ENCODE measurements at regions not wholly inside any gene's neighbourhood (a gene's known extent, or its start where the extent isn't known, plus 50 kb on each side); places are given as distances from the start of the nearest gene placed in this dataset.
"Not testable (repeated sequence)": the region's sequence is repeated elsewhere in the genome, so short reads cannot be mapped to it uniquely, and the experiment has no call there.

DNA sequence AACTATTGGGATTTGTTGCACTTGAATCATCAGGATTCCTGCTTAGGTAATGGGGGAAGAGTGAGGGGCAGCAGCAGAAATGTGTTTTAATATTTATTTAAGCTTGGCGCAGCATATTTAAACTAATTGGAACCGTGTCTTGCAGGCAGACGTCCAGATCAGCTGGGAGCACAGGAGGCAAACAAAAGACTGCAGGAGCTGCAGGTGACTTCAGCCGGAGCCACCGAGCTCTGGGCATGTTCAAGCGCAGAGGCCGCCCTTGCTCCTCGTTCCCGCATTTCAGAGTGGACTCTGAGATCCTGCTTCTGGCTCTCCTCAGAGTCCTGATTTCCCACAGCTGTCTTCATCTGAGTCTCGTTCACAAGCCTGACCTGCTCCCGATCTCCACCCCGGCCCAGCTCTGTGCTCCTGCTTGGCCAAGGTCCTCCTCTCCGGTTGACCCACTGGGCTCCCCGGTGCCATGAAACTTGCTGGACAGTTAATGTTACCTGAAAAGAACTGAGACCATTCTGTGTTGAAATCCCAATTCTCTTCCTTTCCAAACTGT lies 475.5 kb downstream of the SOX11 start:
- no peak for DNase-seq (ENCODE audit: low read depth, low spot score)

DNA sequence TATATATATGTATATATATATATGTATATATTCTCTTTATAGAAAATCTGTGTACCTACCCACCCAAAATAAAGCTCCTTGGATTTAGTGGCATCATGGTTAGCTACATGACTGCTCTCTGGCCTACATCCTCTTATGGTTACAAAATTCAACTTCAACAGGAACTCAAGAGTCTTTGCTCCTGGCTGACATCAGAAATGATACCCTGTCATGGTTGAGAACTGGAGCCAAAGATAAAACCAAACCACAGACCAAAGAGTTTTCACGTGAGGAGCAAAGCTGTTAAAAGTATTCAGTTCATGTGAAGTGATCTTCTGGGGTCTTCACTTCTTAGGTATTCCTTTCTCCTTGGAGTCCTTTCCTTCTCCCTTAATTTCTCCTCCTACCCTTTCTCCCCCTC lies 476.3 kb downstream of the SOX11 start:
- no peak overlapping the region for H3K27ac ChIP-seq
- DNase-seq (ENCODE audit: low read depth, low spot score): no peak

More for the DNA sequence above, 475.5 kb downstream of the SOX11 start:
- no peak overlapping the region for H3K27ac ChIP-seq

DNA sequence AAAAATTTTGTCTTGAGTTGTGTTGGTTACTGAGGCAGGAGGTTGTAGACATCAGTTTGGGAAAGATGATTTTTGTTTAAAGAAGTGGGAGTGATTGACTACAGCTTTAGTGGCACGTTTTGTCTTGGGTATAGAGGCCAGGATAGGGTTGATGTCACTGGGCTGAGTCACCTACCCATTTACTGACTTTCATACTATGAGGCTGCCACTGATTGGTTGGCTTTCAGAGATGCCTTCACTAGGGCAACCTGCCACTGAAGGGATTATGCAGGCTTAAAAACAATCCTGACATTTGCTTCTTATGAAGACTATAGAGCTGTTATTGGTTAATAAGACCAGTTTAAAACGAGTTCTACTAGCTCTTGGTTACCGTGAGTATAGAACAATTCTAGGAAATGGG lies 479.1 kb downstream of the SOX11 start:
- H3K27ac ChIP-seq: no peak overlapping the region
- no peak for DNase-seq (ENCODE audit: low read depth, low spot score)

DNA sequence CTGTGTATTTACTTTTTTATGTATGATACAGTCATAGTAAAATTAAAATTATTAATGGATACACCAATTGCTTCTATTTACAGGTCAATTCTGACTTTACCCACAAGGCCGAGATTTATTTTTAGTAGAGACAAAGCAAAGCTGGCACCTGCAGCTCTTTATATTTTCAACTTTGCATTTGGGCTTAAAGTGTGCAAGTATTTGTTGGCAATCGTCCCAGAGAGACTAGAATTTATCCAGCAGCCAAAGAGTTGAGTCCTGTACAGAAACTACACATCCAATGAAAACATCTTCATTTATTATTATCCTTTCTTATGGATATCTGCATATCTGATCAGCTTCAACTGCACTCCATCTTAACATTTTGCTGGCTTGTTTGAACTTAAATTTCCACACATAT lies 485.6 kb downstream of the SOX11 start:
- no peak for DNase-seq (ENCODE audit: low read depth, low spot score)
- H3K27ac ChIP-seq: no peak overlapping the region

DNA sequence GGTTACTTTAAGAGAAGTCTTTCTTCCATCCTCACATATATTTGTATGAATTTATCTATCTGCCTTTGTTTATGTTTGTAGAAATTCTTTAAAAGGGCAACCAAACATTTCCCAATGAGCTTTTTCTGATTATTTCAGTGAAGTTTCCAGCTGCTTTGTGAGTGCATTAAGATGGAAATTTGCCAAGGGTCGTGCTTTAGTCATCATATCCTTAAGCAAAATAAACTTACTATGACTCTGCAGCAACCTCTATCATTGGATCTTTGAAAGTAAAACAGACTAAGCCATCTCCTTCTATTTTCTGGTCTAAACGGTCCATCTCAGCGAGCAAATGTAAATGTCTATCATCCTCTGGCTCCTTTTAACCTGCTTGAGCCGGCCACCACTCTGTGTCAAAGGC lies 489.3 kb downstream of the SOX11 start:
- no peak overlapping the region for H3K27ac ChIP-seq
- no peak for DNase-seq (ENCODE audit: low read depth, low spot score)

DNA sequence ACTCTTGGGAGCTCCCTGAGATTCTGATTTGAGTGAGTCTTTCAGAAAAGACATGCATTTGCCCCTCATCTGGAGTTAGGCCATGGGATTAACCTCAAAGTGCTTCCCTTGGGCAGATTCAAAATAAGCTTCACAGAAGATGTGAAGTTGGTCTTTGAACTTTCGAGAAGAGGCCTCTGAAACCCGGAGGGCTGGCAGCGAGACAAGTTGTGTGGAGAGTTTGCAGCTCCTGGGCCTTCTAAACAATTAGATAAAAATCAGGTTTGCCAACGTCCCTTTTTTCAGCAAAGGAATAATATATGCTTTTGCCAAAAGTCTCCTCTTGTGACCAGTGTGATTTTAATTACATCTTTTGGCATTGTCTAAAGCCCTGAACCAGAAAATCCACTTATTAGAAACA lies 489.7 kb downstream of the SOX11 start:
- DNase-seq (ENCODE audit: low read depth, low spot score): no peak
- no peak overlapping the region for H3K27ac ChIP-seq

DNA sequence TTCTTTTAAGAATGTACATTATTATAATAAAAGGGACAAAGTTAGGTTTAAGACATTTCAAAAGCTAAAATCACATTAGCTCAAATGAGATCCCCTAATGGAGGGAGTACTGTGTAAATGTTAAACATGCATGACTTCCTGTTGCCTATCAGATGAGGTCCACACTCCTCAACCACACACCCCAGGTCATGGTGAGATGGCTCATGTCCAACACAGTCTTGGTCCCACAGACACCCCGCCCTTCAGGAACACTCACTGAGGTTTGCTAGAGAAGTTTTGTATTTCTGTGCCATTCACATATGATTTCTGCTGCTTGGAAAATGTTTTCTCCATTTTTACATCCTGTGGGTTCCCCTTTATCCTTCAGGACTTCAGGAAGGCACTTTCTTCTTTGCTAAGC lies 491.0 kb downstream of the SOX11 start:
- no peak for DNase-seq (ENCODE audit: low read depth, low spot score)
- no peak overlapping the region for H3K27ac ChIP-seq

DNA sequence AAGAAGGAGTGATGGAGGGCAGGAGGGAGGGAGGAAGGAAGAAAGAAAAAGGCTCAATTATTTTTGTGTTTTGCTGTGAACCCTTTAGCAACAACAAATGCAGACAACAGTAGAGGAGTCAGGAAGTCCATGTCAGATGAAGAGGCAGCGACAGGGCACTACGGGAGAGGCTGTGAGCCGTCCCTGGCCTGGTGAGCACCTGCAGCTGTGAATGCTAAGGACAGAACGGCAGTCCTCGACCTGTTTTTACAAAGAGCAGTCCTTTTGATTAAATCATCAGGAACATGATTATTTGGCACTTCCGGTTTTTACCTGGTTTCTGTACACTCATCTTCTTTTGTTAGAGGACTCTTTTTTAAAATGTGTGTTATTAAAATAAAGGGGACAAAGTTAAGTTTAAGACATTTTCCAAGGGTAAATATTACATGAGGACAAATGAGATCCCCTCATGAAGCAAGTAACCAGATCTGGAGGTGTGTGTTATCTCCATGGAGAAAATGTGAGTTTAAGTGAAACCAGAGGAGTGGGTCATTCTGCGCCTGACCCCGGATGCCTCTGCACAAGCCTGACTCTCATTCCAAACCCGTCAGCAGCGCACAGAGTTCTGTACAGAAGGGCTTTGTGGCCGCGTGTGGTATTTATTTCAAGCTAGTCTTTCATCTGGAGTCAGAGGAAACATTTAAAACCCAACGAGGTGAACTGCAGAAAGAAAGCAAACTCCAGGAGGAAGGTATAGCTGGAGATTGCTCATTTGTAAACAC lies 492.5 kb downstream of the SOX11 start:
- no peak for DNase-seq (ENCODE audit: low read depth, low spot score)
- no peak overlapping the region for H3K27ac ChIP-seq

DNA sequence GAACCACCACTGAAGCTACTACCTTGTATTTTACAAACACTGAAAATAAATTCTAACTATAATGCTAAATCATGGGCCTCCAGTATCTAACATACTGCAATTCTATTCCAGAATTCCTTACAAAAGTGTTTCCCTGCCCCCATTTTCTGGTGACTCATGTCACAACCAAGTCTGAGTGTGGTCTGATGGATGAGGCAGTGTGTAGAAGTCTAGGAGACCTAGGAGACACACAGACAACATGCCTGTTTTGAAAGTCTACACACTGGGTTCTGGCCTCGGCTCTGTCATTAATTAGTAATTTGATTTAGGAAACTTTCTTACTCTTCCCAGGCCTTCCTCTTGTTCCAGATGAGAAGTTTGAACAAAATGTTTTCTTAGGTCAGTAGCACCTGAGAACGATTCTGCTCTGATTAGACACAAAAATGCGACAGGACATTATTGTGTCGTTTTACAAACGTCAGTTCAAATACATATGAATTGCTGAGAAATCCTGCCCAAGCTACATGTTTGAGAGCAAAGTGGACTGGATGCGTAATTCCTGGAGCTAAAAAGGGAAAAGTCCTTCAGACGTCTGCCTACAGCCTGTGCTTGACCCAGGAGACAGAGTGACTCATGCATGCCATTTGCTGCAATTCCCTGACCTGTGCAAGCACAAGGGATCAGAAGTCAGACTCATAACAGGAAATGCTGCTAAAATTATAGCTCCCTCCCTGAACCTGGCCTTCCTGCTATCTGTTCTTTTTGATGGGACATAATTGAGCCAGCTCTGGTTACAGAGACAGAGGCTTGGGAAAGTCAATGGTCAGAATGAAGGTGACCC lies 494.4 kb downstream of the SOX11 start:
- no peak for DNase-seq (ENCODE audit: low read depth, low spot score)
- no peak overlapping the region for H3K27ac ChIP-seq

DNA sequence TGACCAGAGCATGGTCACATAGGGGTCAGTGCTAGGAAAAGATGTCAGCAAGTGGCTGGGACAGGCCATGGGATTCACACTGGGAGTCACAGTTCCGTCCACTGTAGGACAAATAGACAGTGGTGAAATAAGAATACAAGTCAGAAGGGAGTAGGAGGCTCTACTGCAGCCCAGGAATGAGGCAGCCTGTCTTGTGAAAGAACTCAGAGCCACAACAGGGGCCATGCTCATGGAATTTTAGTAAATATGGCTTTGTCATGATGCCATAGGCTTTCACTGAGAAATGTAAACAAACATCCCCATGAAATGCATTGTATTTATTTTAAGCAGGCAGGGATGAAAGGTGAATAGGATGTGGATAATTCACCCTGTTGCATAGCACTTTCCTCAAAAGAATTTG lies 504.3 kb downstream of the SOX11 start:
- H3K27ac ChIP-seq: no peak overlapping the region
- no peak for DNase-seq (ENCODE audit: low read depth, low spot score)

DNA sequence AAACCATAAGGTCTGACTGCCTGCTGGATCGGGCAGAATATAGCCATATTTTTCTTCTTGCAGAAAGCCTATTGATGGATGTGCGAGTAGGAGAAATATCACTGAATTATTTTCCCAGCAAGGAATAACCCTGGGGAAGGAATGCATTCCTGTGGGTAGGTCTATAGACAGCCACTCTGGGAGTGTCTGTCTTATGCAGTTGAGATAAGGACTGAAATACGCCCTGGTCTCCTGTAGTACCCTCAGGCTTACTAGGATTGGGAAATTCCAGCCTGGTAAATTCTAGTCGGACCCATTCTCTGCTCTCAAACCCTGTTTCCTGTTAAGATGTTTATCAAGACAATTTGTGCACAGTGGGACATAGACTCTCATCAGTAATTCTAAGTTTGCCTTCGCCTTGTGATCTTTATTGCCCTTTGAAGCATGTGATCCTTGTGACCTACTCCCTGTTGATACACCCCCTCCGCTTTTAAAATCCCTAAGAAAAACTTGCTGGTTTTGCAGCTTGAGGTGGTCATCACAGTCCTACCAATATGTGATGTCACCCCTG lies 506.3 kb downstream of the SOX11 start:
- H3K27ac ChIP-seq: not testable (repeated sequence)

DNA sequence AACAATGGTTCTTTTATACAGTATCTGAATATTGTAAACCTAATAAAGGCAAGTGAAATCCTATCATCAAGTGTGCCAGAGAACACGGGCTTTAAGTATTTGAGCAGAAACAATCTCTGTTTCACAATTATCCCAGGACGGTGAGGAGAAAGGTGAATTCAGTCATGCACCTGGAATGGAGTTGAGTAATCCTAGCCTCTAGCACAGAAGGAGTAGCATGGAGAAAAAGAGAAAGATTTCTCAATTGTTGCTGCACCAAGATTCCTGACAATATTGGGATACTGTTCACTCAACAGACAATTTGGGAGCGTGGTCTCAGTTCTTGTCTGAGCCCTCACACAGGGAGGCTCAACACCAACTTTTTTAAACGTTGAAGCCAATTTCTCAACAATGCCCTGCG lies 510.6 kb downstream of the SOX11 start:
- H3K27ac ChIP-seq: no peak overlapping the region
- no peak for DNase-seq (ENCODE audit: low read depth, low spot score)

More for the DNA sequence above, 506.3 kb downstream of the SOX11 start:
- not testable (repeated sequence) for DNase-seq (ENCODE audit: low read depth, low spot score)

DNA sequence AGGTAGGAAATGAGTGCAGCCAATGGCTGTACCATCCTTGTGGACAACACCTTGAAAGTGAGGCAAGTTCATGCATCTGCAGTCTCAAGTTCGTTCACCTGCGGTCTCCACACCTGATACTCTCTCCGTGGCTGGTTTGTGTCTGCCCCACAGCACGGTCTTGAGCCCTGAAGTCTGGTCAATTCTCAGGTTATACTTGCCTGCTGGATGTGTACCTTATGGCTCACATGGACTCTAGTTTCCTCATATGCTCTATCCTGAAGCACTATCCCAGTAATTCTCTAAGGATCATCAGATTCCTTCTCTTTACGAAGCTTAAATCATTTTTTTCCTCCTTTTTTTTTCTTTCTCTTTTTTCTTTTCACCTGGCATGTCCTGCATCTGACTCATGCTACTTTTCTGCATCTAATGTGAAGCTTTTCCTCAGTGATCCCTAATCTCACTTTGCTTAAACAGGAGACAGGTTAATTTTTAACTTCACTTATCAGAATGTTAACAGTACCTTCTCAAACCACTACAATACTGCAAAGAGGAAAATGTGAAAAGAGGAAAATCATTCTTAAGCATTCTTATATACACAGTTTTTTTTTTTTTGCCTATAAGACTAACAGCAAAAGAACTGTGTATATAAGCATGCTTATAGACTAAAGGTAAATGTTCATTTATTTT lies 511.2 kb downstream of the SOX11 start:
- DNase-seq (ENCODE audit: low read depth, low spot score): no peak
- H3K27ac ChIP-seq: no peak overlapping the region

DNA sequence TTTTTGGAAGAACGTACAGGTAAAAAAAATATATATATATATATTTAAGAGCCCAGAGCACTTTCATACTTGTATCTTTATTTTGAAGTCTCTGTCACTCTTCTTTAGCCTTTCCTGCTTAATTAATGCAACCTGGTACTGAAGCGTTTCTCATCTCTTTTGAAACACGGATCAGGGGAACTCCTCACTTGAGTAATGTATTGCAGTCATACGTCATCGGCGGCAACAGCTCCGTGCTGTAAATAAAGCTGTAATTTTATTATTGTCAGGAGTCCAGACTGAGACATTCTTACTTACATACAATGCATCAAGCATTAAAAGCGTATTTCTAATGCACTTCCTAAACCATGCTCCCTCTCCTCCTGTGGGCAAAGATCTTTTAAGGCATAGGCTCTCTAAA lies 514.7 kb downstream of the SOX11 start:
- no peak for DNase-seq (ENCODE audit: low read depth, low spot score)
- no peak overlapping the region for H3K27ac ChIP-seq

DNA sequence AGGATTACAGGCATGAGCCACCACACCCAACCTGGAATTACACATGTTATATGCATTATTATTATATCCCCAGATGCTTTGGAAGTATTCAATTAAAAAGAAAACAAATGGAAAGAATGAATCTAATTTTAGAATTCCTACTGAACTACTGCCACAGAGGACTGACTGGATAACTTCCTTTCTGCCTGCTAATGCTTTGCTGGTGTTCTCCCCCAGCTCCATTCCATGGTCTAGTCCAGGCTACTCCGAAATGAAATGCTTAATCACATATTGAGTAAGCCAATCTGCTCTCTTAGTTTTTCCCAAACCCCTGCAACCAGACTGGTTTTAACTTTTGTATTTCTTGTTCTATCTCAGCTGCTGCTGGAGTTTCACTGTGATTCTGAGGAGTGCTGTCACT lies 519.1 kb downstream of the SOX11 start:
- no peak for DNase-seq (ENCODE audit: low read depth, low spot score)
- H3K27ac ChIP-seq: no peak overlapping the region

DNA sequence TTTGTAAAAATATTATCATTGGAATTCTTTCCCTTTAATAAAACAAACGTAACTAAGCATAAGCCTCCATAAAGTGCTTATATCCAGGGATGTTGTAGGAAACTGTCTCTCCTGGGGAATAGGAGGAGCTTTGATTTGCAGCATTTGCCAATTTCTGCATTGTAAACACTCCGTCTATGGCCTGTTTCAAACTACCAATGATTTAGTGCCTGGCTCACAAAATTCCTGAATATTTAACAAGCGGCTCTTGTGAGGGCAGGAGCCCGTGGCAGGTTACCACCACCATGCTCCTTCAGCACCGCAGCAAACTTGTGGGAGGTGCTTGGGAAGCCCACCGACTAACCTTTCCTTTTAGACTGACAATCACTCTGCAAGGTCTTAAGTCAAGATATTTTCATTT lies 520.3 kb downstream of the SOX11 start:
- H3K27ac ChIP-seq: no peak overlapping the region
- no peak for DNase-seq (ENCODE audit: low read depth, low spot score)

DNA sequence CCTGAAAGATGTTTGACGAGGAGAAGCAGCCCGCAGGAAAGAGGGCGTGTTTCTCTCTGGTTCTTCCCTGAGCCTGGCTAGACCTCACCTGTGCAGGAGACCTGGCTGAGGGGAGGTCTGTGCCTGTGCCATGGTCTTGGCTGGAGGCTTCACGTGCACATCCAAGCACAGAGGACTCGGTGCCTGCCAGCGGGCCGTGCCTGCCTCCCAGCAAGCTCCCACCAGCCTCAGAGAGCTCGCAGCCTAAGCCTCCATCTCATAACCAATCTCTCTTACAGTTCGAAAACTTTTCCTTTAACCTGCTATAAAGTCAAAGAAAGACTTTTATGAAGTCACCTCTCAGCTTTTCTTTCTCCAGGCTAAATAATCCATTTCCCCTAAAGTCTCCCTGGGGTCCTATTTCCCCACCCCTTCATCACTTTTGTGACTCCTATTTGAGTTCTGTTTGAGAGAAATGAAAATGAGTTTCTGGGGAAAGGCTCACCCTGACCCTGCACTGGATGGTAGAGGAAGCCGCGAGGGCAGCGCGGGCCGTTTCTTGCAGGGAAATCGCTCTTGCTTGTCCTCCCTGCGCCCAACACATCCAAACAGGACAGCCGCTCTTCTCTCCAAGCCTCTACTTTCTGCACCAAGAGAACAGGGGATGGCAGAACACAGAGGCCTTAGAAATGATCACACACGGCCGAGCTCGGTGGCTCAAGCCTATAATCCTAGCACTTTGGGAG lies 521.0 kb downstream of the SOX11 start:
- DNase-seq (ENCODE audit: low read depth, low spot score): no peak
- no peak overlapping the region for H3K27ac ChIP-seq

DNA sequence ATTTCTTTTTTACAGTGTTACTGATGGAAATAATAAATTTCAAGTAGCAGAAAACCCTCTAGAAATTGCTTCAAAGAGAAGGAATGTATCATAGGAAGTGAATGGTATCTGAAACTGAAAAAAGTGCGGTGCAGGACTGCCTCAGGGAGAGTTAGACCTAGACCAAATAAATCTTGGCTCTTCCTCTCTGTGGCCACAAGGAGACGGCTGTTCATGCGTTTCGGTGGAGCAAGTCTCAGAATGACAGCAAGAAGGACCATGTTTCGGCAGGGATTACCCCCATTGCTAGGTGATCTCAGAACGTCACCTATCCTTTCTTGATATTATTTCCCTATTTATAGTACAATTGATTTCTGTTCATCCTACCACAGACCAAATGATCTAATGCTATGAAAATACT lies 522.3 kb downstream of the SOX11 start:
- no peak for DNase-seq (ENCODE audit: low read depth, low spot score)
- no peak overlapping the region for H3K27ac ChIP-seq

DNA sequence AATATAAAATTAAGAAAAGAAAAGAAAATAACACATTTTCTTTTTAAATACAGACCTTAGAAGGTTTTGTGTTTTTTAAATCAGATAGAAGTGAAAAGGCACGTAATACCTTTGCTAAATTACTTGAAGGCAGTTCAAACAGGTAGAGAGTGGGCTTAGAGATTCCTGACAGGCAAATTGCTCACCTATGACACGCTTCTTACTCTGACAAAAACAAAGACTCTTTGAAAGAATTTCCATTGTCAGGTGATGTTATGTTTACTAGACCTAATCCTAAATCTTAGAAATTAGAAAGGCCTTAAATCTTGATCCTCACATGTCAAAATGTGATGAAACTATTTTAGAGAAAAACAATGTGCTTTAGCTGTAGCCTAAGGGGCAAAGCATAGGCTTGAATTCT lies 522.9 kb downstream of the SOX11 start:
- no peak for DNase-seq (ENCODE audit: low read depth, low spot score)
- no peak overlapping the region for H3K27ac ChIP-seq

DNA sequence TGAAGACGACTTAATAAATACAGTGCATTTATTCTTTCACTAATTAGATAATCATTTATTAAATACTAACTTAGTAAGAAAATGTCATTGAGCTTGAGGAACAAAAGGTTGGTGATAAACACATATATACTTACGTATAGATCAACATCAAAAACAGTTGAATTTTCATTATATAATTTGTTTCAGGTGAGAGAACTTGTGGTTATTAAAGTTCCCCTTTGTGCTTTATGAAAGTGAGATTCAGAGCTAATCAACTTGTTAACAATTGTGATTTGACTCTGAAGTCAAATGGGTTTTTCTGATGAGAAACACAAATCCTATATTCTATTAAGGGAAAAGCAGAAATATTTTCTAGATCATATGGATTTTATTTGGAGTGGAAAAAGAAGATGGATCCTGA lies 524.0 kb downstream of the SOX11 start:
- H3K27ac ChIP-seq: no peak overlapping the region
- no peak for DNase-seq (ENCODE audit: low read depth, low spot score)
